ENCODE measurements at regions not wholly inside any gene's neighbourhood (a gene's known extent, or its start where the extent isn't known, plus 50 kb on each side); places are given as distances from the start of the nearest gene placed in this dataset.

GRCh38 chr16:52191531-52192134, 355.3 kb downstream of the TOX3 start:
- DNase-seq (ENCODE audit: extremely low spot score in 2 of 2), result no peak
- Histone ChIP-seq H3K27me3 (no peaks in the 10 kb centered on the region), H3K9me3 (no peaks in the 10 kb centered on the region), H3K4me1 (no peaks in the 10 kb centered on the region), H3K4me3 (no peak overlapping the region), H3K36me3 (no peaks in the 10 kb centered on the region), H3K27ac (no peak overlapping the region)
- intact Hi-C loops (cut with DNase I), result loop anchor here (10.0 kb wide), 1 partner anchor 823 kb away; no protein-coding TSS in a partner anchor
- no peak for TF ChIP-seq POLR2AphosphoS5 (IDR thresholded peaks at IDR 0.05; ENCODE audit: insufficient read depth in 1 of 2, low read depth in 1 of 2)
- TF ChIP-seq POLR2A (IDR thresholded peaks at IDR 0.05), result no peak
- TF ChIP-seq CTCF (IDR thresholded peaks at IDR 0.05), result peak; percentile 82 to 94 (median 89)

GRCh38 chr16:52184336-52184735, 362.6 kb downstream of the TOX3 start:
- no peak overlapping the region for H3K27ac ChIP-seq
- H3K9me3 ChIP-seq, result no peaks in the 10 kb centered on the region
- no peaks in the 10 kb centered on the region for H3K27me3 ChIP-seq
- DNase-seq (ENCODE audit: extremely low spot score in 2 of 2), result no peak
- H3K4me3 ChIP-seq, result no peak overlapping the region
- TF ChIP-seq CTCF (IDR thresholded peaks at IDR 0.05) (no peak), POLR2A (IDR thresholded peaks at IDR 0.05) (no peak), POLR2AphosphoS5 (IDR thresholded peaks at IDR 0.05; ENCODE audit: insufficient read depth in 1 of 2, low read depth in 1 of 2) (no peak)
- H3K4me1 ChIP-seq, result no peaks in the 10 kb centered on the region
- no peaks in the 10 kb centered on the region for H3K36me3 ChIP-seq
- intact Hi-C loops (cut with DNase I), result no loop called here

GRCh38 chr16:52182840-52183239, 364.1 kb downstream of the TOX3 start:
- TF ChIP-seq POLR2A (IDR thresholded peaks at IDR 0.05), result no peak
- TF ChIP-seq CTCF (IDR thresholded peaks at IDR 0.05), result no peak
- no peak for TF ChIP-seq POLR2AphosphoS5 (IDR thresholded peaks at IDR 0.05; ENCODE audit: insufficient read depth in 1 of 2, low read depth in 1 of 2)
- Histone ChIP-seq H3K36me3 (no peaks in the 10 kb centered on the region), H3K27me3 (no peaks in the 10 kb centered on the region), H3K4me1 (no peaks in the 10 kb centered on the region), H3K27ac (no peak overlapping the region), H3K4me3 (no peak overlapping the region), H3K9me3 (no peaks in the 10 kb centered on the region)
- no peak for DNase-seq (ENCODE audit: extremely low spot score in 2 of 2)
- intact Hi-C loops (cut with DNase I), result no loop called here

- H3K27ac ChIP-seq, result no peak overlapping the region
- no peaks in the 10 kb centered on the region for H3K9me3 ChIP-seq
- H3K4me3 ChIP-seq, result no peak overlapping the region
- H3K27me3 ChIP-seq, result no peaks in the 10 kb centered on the region
- no peaks in the 10 kb centered on the region for H3K36me3 ChIP-seq
- DNase-seq (ENCODE audit: extremely low spot score in 2 of 2), result no peak
- no peaks in the 10 kb centered on the region for H3K4me1 ChIP-seq
- intact Hi-C loops (cut with DNase I), result no loop called here
- TF ChIP-seq POLR2A (IDR thresholded peaks at IDR 0.05) (no peak), POLR2AphosphoS5 (IDR thresholded peaks at IDR 0.05; ENCODE audit: insufficient read depth in 1 of 2, low read depth in 1 of 2) (no peak), CTCF (IDR thresholded peaks at IDR 0.05) (no peak)
Measured at GRCh38 chr16:52174168-52174567, 372.8 kb downstream of the TOX3 start.

- no peaks in the 10 kb centered on the region for H3K9me3 ChIP-seq
- H3K27me3 ChIP-seq, result no peaks in the 10 kb centered on the region
- no peak overlapping the region for H3K27ac ChIP-seq
- no peaks in the 10 kb centered on the region for H3K36me3 ChIP-seq
- no peak for TF ChIP-seq CTCF (IDR thresholded peaks at IDR 0.05)
- TF ChIP-seq POLR2AphosphoS5 (IDR thresholded peaks at IDR 0.05; ENCODE audit: insufficient read depth in 1 of 2, low read depth in 1 of 2), result no peak
- TF ChIP-seq POLR2A (IDR thresholded peaks at IDR 0.05), result no peak
- no peak overlapping the region for H3K4me3 ChIP-seq
- intact Hi-C loops (cut with DNase I), result no loop called here
- H3K4me1 ChIP-seq, result no peaks in the 10 kb centered on the region
- DNase-seq (ENCODE audit: extremely low spot score in 2 of 2), result no peak
Measured at GRCh38 chr16:52171481-52171880, 375.5 kb downstream of the TOX3 start.

Data from vagina (tissue), 2 donors.